ENCODE measurements at regions not wholly inside any gene's neighbourhood (a gene's known extent, or its start where the extent isn't known, plus 50 kb on each side); places are given as distances from the start of the nearest gene placed in this dataset.

DNA sequence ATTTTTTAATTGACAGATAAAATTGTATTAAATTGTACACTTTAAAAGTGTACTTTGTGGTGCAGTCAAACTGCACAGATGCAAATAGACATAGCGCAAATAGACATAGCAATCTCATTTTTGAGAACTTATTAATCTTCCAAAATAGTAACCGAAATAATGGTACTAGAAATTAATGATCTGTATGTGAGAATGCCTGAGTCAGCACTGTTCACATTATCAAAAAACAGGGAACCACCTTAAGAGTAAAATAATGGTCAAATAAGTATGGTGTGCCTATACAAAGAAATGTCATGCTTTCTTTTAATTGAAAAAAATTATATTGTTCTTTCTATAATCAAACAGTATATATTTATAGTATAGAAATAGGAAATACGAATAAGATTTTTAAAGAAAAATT is 461.9 kb downstream of the EFNA5 start:
- TF ChIP-seq POLR2AphosphoS5 (IDR thresholded peaks at IDR 0.05) = no peak
- TF ChIP-seq EP300 (IDR thresholded peaks at IDR 0.05) = no peak
- TF ChIP-seq, protein P1, sequence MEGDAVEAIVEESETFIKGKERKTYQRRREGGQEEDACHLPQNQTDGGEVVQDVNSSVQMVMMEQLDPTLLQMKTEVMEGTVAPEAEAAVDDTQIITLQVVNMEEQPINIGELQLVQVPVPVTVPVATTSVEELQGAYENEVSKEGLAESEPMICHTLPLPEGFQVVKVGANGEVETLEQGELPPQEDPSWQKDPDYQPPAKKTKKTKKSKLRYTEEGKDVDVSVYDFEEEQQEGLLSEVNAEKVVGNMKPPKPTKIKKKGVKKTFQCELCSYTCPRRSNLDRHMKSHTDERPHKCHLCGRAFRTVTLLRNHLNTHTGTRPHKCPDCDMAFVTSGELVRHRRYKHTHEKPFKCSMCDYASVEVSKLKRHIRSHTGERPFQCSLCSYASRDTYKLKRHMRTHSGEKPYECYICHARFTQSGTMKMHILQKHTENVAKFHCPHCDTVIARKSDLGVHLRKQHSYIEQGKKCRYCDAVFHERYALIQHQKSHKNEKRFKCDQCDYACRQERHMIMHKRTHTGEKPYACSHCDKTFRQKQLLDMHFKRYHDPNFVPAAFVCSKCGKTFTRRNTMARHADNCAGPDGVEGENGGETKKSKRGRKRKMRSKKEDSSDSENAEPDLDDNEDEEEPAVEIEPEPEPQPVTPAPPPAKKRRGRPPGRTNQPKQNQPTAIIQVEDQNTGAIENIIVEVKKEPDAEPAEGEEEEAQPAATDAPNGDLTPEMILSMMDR (IDR thresholded peaks at IDR 0.05) = no peak
- no peak for TF ChIP-seq POLR2A (IDR thresholded peaks at IDR 0.05)
- H3K4me1 ChIP-seq = no peaks in the 10 kb centered on the region
- H3K36me3 ChIP-seq = no peaks in the 10 kb centered on the region
- no peak overlapping the region for H3K4me3 ChIP-seq
- intact Hi-C loops (cut with DNase I; ENCODE audit: low total_unique reads) = no loop called here
- no peak overlapping the region for H3K27ac ChIP-seq
- H3K9me3 ChIP-seq = no peaks in the 10 kb centered on the region
- DNase-seq = no peak
- no peaks in the 10 kb centered on the region for H3K27me3 ChIP-seq
- WGBS, 5 donors = 87 to 96% (median 95%) methylated on average over 3 of the region's 3 CpGs

DNA sequence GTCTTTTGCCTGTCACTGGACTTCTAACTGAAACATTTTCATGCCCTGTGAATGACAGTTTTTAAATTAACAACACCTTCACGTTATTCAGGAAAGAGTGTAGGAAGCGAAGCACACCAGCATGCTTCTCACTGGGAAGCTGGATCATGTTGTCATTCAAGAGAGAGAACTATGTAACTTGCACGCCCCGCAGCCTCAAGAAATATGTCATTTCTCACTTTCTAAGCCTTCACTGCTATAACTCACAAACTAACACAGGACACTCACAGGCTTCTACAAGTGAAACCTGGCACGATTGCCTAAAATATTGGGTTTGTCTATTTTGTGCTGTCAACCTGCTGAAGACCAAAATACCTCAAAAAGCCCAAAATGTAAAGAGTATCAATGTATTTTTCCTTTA is 466.3 kb downstream of the EFNA5 start:
- H3K4me3 ChIP-seq = no peak overlapping the region
- H3K9me3 ChIP-seq = no peaks in the 10 kb centered on the region
- no peaks in the 10 kb centered on the region for H3K4me1 ChIP-seq
- TF ChIP-seq POLR2AphosphoS5 (IDR thresholded peaks at IDR 0.05) (no peak), EP300 (IDR thresholded peaks at IDR 0.05) (no peak), POLR2A (IDR thresholded peaks at IDR 0.05) (no peak)
- TF ChIP-seq, protein P1 (IDR thresholded peaks at IDR 0.05) = no peak
- WGBS, 5 donors = 84 to 89% (median 85%) methylated on average over 5 of the region's 5 CpGs
- no peak overlapping the region for H3K27ac ChIP-seq
- H3K36me3 ChIP-seq = no peaks in the 10 kb centered on the region
- intact Hi-C loops (cut with DNase I; ENCODE audit: low total_unique reads) = no loop called here
- no peaks in the 10 kb centered on the region for H3K27me3 ChIP-seq
- DNase-seq = no peak

DNA sequence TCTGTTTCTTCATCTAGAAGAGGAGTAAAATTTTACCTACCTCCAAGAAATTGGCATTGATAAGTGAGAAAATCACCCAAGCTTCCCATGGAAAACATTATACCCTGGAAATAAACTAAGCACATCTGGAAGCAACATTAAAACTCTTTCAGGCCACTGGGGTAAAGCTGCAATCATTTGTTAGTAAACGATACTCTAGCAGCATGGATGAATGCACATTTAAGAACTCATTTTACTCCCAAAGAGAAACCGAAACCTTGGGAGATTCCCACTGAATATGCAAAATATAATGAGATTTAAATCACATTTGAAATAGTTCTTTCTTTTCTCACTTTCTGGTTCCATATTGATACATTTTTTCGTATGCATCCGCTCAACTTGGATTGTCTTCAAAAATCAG is 467.5 kb downstream of the EFNA5 start:
- no peaks in the 10 kb centered on the region for H3K4me1 ChIP-seq
- H3K9me3 ChIP-seq = no peaks in the 10 kb centered on the region
- H3K4me3 ChIP-seq = no peak overlapping the region
- intact Hi-C loops (cut with DNase I; ENCODE audit: low total_unique reads) = no loop called here
- no peaks in the 10 kb centered on the region for H3K36me3 ChIP-seq
- H3K27ac ChIP-seq = no peak overlapping the region
- DNase-seq = no peak
- WGBS, 5 donors = 79 to 91% (median 89%) methylated on average over 4 of the region's 4 CpGs
- H3K27me3 ChIP-seq = no peaks in the 10 kb centered on the region
- TF ChIP-seq, protein P1 (IDR thresholded peaks at IDR 0.05) = no peak
- TF ChIP-seq POLR2AphosphoS5 (IDR thresholded peaks at IDR 0.05) (no peak), POLR2A (IDR thresholded peaks at IDR 0.05) (no peak), EP300 (IDR thresholded peaks at IDR 0.05) (no peak)

DNA sequence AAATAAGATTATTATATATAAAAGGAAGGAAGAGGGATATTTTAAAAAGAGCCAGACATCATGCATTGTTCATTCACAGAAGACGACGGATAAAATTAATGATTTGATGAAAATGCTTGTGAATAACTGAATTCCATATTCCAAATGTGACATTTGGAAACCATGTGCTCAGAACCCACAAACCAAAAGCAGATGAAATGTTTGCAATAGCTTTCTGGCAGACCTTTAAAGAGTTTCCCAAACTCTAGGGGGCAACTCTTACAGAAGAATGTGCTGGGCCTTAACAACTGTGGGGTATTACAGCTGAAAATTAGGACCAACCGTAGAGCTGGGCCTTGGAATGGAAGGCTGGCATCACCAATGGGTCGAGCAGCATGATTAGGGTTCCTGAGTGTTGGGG is 471.0 kb downstream of the EFNA5 start:
- H3K4me1 ChIP-seq = no peaks in the 10 kb centered on the region
- no peaks in the 10 kb centered on the region for H3K27me3 ChIP-seq
- no peak overlapping the region for H3K4me3 ChIP-seq
- no peaks in the 10 kb centered on the region for H3K9me3 ChIP-seq
- H3K27ac ChIP-seq = no peak overlapping the region
- TF ChIP-seq POLR2A (IDR thresholded peaks at IDR 0.05) (no peak), POLR2AphosphoS5 (IDR thresholded peaks at IDR 0.05) (no peak), EP300 (IDR thresholded peaks at IDR 0.05) (no peak)
- TF ChIP-seq, protein P1 (IDR thresholded peaks at IDR 0.05) = no peak
- intact Hi-C loops (cut with DNase I; ENCODE audit: low total_unique reads) = no loop called here
- DNase-seq = no peak
- H3K36me3 ChIP-seq = no peaks in the 10 kb centered on the region
- 79 to 93% (median 89%) methylated on average over 4 of the region's 4 CpGs for WGBS, 5 donors

All from stomach (tissue), 8 donors.